HEK293T (cell line): ENCODE measurements at regions not wholly inside any gene's neighbourhood (a gene's known extent, or its start where the extent isn't known, plus 50 kb on each side); places are given as distances from the start of the nearest gene placed in this dataset.

Experiments
- BHLHE40 ChIP-seq: fragments of 450-650 bp; IDR thresholded peaks from 2 replicates; pipeline ENCODE4 v1.6.1; 2016; ENCODE audit warnings: mild to moderate bottlenecking, moderate library complexity, borderline replicate concordance
- TARDBP ChIP-seq: fragments of 450-650 bp; IDR thresholded peaks from 2 replicates; pipeline ENCODE4 v1.6.1; 2016

GRCh38 chr10:9015005-9015404 lies 960.5 kb downstream of the GATA3 start:
- no peak for TF ChIP-seq BHLHE40
- no peak for TF ChIP-seq TARDBP
